ENCODE measurements at regions not wholly inside any gene's neighbourhood (a gene's known extent, or its start where the extent isn't known, plus 50 kb on each side); places are given as distances from the start of the nearest gene placed in this dataset.
"Not testable (repeated sequence)": the region's sequence is repeated elsewhere in the genome, so short reads cannot be mapped to it uniquely, and the experiment has no call there.

DNA sequence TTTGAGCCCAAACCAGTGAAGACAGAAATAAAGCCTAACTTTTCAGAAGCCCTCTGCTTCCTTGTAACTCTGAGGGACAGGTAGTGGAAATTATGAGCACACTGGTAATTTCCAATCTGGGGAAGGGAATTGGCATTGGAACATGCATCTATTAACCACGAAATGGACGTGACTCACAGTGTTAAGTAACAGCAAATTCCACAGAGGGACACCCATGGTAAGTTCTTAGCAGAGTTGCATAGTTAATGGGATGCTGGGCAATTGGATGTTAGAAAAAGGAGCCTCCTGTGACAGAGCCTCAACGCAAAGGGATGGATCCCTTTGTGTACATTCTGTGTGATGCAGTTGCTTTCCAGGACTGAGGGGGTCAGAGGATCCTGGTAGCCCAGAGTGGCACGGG is 168.6 kb downstream of the SEMA6D start:
- no peak for DNase-seq (ENCODE audit: low read depth in 3 of 3)

GRCh38 chr15:47887241-47887800 is 170.0 kb downstream of the SEMA6D start:
- no peak for DNase-seq (ENCODE audit: low read depth in 3 of 3)

DNA sequence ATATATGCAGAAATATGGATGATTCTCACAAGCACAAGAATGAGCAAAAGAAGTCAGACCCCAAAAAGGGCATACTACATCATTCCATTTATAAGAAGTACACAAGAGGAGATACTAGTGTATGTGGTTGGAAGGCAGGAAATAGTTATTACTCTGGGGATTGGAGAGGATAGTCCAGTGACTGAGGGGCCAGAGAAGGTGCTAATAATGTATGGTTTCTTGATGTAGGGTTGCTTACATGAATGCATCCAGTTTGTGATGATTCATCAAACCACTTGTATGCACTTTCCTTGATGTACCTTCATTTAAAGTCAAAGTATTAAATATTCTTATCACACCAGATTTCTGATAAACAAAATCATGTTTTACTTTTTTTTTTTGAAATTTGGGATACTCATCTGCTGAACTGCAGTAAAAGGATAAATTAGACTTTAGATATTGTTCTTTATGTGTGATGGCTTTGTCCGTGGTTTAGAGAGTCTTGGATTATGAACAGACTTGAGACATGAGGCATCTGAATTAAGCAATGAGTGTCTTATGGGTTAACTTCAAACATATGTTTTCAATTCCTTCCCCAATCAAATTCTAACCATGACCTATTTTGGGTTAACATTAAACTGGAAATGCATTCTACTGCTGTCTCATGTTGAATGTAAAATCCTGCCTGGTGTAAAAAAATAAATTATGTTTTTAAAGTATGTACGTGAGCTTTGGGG is 171.2 kb downstream of the SEMA6D start:
- DNase-seq (ENCODE audit: low read depth in 3 of 3): no peak

DNA sequence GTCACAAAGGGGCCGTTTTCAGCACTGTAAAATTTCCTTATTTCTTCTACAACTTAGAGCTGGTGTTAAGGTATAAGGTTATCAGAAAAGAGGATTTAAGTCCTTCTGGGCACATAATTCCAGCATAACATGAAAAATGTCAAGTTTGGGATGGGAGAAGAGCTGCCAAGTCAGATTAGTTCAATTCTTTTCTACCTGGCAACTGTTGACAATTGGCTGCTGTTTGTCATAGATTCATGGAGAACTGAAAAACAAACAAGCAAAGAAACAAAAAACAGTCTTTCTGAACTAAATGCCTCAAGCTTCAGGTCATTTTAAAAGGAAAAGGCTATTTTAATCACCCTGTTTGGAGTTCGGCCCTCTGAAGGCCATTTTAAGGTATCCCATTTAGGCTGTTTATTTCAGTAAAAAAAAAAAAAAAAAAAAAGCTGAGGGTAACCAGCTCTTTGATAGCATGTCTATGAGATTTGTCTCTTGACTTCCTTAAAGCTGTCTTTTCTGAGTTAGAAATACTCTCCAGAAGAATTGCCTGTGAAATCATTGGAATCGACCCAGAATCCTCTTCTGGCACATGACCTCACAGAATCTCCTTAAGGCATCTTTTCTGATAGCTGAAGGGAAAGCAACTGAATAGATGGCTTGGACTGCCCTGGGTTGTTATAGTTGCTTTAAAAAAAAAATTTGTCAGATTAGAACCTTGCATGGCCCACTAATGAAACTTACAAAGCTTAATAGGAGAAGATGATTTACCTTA is 173.3 kb downstream of the SEMA6D start:
- DNase-seq (ENCODE audit: low read depth in 3 of 3): no peak

GRCh38 chr15:47897525-47897924 is 180.2 kb downstream of the SEMA6D start:
- DNase-seq (ENCODE audit: low read depth in 3 of 3): no peak

DNA sequence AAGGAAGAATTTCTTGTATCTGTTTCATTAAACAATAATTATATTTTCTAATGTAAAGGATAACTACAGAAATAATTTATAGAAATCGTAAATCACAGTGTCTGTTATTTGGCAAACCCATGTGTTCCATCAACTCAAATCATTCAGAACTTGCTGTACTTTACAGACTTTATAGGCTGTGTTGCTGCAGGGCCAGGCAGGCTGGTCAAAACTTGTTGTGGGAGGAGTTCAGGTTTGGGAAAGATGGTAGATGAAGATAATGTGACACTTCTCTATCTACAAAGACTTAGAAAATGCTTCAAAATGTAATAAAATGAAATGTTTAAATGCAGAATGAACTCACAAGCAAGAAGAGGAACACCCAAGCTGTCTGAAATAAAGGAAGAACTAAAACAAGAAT is 183.4 kb downstream of the SEMA6D start:
- no peak for DNase-seq (ENCODE audit: low read depth in 3 of 3)

DNA sequence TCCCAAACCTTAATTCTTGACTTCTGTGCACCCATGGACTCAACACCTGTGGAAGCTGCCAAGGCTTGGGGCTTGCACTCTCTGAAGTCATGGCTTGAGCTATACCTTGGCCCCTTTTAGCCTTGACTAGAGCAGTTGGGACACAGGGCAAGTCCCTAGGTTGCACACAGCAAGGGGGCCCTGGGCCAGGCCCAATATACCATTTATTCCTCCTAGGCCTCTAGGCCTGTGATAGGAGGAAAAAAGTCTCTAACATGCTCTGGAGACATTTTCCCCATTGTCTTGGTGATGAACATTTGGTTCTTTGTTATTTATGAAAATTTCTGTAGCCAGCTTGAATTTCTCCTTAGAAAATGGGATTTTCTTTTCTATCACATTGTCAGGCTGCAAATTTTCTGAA is 186.1 kb downstream of the SEMA6D start:
- DNase-seq (ENCODE audit: low read depth in 3 of 3): no peak

GRCh38 chr15:47908486-47908885 is 191.2 kb downstream of the SEMA6D start:
- DNase-seq (ENCODE audit: low read depth in 3 of 3): no peak

GRCh38 chr15:47908950-47909670 is 191.8 kb downstream of the SEMA6D start:
- DNase-seq (ENCODE audit: low read depth in 3 of 3): no peak

- not testable (repeated sequence) for DNase-seq (ENCODE audit: low read depth in 3 of 3)
Observed at GRCh38 chr15:47912910-47913309, 195.6 kb downstream of the SEMA6D start.

DNA sequence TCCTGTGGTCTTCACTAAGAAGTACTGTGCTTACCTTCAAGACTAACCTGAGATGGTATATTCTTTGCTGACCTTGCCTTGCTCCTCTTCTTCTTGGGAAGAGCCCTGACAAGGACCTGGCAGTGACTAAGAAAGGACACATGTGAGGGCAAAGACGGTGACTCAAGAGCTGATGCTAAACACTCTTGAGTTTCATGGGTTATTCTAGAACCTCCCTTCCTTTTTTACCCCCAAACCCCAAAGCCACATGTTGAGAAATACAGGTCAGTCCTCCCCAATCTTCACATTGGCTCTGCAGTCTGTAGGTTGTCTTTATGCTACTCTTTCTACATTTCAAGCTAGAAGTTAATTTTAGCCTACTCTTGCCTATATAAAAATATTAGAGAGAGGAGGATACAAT is 200.6 kb downstream of the SEMA6D start:
- no peak for DNase-seq (ENCODE audit: low read depth in 3 of 3)

DNA sequence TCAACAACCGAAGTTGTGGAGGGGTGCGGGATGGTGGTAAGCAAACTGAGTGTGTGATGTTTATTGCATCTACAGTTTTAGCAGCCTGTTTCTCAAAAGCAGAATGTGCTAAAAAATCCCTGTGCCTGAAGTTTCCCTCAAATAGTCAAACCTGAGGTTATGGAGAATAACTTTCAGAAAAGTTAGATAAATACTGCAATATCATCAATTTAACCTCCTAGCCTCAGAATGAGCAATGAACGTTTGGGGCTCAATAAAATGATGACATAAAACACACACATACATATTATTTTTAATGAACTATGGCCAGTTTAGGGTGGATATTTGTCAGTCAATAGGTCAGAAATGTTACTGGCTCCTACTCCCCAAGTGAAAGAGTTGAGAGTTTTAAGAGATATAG is 201.6 kb downstream of the SEMA6D start:
- DNase-seq (ENCODE audit: low read depth in 3 of 3): no peak

DNA sequence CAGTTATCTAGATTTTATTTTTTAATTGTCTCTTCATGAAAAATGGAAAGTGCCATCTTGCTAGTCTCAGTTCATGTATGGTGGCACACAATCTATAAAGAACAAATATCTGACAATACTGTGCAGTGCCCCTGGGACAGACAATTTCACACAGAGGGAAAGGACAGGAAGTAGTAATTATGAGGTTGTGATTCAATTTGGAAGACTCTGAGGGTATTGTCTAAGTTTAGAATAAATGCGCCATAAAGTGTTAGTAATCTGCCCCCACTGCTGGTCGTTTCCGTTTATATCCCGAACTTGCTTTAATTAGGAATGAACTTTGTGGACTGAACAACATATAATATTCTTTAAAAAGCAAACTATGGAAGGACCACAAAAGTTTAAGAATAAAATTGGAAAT is 196.4 kb upstream of the SLC24A5 start:
- no peak for DNase-seq (ENCODE audit: low read depth in 3 of 3)

DNA sequence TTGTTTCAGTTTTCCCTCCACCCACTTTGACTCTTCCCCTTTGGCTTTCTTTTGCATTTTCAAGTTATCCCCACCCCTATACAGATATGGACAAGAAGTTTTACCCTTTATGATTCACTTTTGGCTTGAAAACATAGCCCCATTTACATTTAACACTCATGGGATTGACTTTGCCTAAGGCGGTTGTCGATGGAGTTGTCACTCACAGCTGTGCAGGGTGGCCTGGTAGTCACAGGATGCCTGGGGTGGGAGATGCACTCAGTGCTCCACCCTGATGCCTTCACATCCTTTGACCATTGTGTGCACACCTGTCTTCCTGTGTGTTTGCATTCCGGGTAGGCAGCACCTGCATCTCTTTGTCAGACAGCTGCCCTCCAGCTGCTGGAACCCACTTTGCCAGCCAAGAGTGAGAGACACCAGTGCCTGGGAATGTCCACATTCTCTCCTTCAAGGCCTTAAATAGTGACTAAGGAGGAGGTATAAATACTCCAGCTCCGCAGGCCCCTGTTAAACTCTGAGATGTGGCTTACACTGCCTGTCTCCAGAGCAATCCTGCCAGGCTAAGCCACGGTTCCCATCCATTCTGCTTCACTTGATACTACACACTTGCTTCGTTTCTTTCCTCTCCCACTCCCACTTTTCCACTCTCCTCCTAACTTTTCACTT is 191.5 kb upstream of the SLC24A5 start:
- DNase-seq (ENCODE audit: low read depth in 3 of 3): no peak

DNA sequence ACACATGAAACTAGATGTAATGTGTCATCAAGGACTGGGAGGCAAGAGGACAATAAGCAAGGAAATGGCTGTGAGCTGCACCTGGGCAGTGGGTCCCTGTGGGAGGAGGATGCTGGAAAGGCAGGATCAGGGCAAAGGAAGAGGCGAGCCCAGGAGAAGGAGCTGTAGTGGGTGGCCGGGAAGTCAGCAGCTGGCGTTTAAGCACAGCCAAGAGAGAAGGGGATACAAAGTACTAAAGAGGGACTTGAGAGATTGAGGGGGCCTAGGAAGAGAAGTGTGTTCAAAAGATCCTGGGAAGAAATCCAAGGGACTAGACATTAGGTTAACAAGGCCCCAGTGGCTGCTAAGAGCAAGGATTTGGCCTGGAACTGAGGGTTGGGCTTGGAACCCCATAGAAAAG is 188.5 kb upstream of the SLC24A5 start:
- DNase-seq (ENCODE audit: low read depth in 3 of 3): no peak

DNA sequence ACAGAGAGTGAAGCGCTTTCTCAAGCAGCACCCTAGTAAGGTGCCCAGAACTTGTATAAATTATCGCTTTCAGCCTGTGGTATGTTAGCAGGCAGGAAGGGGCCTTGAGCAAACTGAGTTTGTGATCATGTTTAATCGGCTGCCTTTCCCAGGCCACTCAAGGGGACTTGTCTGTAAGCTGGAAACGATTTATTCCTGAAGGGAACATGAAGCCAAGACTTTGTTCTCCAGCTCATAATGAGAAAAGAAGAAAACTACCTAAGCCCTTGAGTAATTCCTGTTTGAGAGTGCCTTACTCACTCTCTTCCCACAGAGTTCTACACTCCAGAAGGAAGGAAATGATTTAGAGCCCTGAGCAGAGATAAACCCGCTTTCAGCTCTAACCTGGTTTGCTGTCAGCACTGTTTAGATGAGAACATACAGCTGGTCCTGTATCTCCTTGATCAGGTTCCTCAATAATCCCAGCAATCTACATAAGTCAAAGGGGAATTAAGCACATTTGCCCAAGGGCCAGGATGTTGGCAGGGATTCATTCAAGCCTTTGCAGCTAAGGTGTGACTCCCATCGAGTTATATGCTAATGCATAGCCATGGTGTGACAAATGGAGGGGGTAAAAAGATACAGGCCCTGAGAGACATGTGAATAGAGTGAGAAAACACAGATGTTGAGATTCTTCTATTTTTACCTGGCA is 187.7 kb upstream of the SLC24A5 start:
- no peak for DNase-seq (ENCODE audit: low read depth in 3 of 3)

DNA sequence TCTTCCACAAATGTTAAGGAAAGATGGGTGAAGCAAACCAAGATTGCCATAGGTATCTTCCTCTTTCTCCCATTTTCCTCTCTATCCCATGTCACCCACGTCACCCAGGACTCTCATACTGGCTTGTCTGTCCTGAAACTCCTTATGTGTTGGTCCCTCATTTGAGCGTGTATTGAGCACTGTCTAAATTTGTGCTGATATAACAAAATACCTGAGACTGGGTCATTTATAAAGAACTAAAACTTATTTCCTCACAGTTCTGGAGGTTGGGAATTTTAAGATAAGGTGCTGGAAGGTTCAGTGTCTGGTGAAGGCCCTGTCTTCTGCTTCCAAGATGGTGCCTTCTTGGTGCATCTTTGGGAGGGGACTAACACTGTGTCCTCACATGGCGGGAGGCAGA is 186.9 kb upstream of the SLC24A5 start:
- no peak for DNase-seq (ENCODE audit: low read depth in 3 of 3)

DNA sequence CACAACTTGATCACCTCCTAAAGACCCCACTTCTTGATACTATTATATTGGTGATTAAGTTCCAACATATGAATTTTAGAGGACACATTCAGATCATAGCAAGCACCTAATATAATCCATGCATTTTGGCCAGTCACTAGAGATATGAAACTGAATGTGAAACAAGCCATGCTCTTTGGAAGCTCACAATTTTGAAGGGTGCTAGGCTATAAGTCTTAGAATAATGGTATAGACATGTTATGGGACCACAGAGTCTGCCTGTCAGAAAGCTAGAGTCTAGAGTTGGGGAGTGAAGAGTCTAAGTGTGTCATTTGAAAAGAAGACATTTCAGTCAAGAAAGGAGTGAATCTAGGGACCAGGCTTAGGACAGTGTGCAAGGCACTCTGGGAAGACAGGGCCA is 186.4 kb upstream of the SLC24A5 start:
- DNase-seq (ENCODE audit: low read depth in 3 of 3): no peak

DNA sequence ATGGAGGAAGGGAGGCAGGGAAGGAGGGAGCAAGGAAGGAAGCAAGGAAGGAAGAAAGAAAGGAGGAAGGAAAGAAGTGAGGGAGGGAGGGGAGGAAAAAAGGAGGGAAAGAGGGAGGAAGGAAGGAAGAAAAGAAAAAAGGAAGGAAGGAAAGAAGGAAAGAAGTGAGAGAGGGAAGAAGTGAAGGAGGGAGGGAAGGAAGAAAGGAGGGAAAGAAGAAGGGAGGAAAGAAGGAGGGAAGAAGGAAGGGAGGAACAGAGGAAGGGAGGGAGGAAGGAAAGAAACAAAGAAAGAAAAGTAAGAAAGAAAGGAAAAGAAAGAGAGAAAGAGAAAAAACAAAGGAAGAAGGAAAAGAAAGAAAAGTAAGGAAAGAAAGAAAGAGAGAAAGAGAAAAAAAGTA is 183.0 kb upstream of the SLC24A5 start:
- DNase-seq (ENCODE audit: low read depth in 3 of 3): no peak

DNA sequence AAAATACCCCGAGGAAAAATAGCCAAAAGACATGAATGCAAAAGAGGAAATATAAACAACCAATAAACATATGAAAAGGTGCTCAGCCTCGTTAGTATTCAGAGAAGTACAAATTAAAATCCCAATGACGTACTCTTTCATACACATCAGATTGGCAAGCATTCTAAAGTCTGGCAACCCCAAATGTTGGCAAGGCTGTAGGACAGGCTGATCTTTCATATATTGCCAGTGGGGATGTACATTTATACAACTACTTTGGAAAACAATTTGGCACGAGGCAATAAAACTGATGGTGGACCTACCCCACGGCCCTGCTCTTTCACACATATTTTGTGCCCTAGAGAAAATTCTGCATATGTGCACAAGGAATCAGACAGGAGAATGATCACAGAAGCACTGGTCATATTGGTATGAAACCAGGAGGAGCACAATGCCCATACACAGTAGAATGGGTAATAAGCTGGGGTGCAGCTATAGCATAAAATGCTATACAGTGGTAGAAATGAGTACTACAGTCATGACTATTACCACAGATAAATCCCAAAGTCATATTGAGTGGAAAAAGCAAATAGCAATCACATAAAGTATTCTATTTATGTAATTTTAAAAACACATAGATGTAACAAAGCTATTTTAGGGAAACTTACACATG is 176.0 kb upstream of the SLC24A5 start:
- DNase-seq (ENCODE audit: low read depth in 3 of 3): no peak

Data from stimulated activated CD4-positive, alpha-beta T cell treated with anti-CD3 and anti-CD28 coated beads, TNF-alpha, amount 100 ng/mL, for 48 hours (primary cell).